ENCODE measurements at regions not wholly inside any gene's neighbourhood (a gene's known extent, or its start where the extent isn't known, plus 50 kb on each side); places are given as distances from the start of the nearest gene placed in this dataset.
"Not testable (repeated sequence)": the region's sequence is repeated elsewhere in the genome, so short reads cannot be mapped to it uniquely, and the experiment has no call there.

- no peak for DNase-seq
- intact Hi-C loops (cut with DNase I): no loop called here
- no peak for ATAC-seq (ENCODE audit: poor library complexity)
Measured at GRCh38 chr2:67777836-67778429, 284.9 kb downstream of the C1D start.

- intact Hi-C loops (cut with DNase I); DNase-seq; ATAC-seq (ENCODE audit: poor library complexity): not testable (repeated sequence)
Measured at GRCh38 chr2:67780841-67781240, 282.0 kb downstream of the C1D start.

GRCh38 chr2:67782443-67782842, 280.4 kb downstream of the C1D start:
- DNase-seq (no peak), ATAC-seq (ENCODE audit: poor library complexity) (peak; percentile 31)
- intact Hi-C loops (cut with DNase I): no loop called here

GRCh38 chr2:67783026-67783425, 279.8 kb downstream of the C1D start:
- no peak for ATAC-seq (ENCODE audit: poor library complexity)
- intact Hi-C loops (cut with DNase I): no loop called here
- DNase-seq: no peak

- ATAC-seq (ENCODE audit: poor library complexity): no peak
- intact Hi-C loops (cut with DNase I): no loop called here
- no peak for DNase-seq
Measured at GRCh38 chr2:67790622-67791021, 272.2 kb downstream of the C1D start.

- DNase-seq (no peak), ATAC-seq (ENCODE audit: poor library complexity) (no peak)
- intact Hi-C loops (cut with DNase I): no loop called here
Measured at GRCh38 chr2:67792191-67792590, 270.6 kb downstream of the C1D start.

- ATAC-seq (ENCODE audit: poor library complexity) (no peak), DNase-seq (no peak)
- intact Hi-C loops (cut with DNase I): no loop called here
Measured at GRCh38 chr2:67792681-67793091, 270.1 kb downstream of the C1D start.

GRCh38 chr2:67797801-67798540, 264.8 kb downstream of the C1D start:
- intact Hi-C loops (cut with DNase I): no loop called here
- DNase-seq (no peak), ATAC-seq (ENCODE audit: poor library complexity) (no peak)

- no peak for ATAC-seq (ENCODE audit: poor library complexity)
- DNase-seq: no peak
- intact Hi-C loops (cut with DNase I): no loop called here
Measured at GRCh38 chr2:67798541-67799160, 264.2 kb downstream of the C1D start.

- intact Hi-C loops (cut with DNase I): no loop called here
- ATAC-seq (ENCODE audit: poor library complexity): no peak
Measured at GRCh38 chr2:67799886-67800285, 262.9 kb downstream of the C1D start.

GRCh38 chr2:67802291-67802690, 260.5 kb downstream of the C1D start:
- DNase-seq (no peak), ATAC-seq (ENCODE audit: poor library complexity) (no peak)
- intact Hi-C loops (cut with DNase I): no loop called here

More at GRCh38 chr2:67799886-67800285, 262.9 kb downstream of the C1D start:
- no peak for DNase-seq

- intact Hi-C loops (cut with DNase I): no loop called here
- DNase-seq (no peak), ATAC-seq (ENCODE audit: poor library complexity) (no peak)
Measured at GRCh38 chr2:67802824-67803223, 260.0 kb downstream of the C1D start.

- ATAC-seq (ENCODE audit: poor library complexity): no peak
- DNase-seq: no peak
- intact Hi-C loops (cut with DNase I): no loop called here
Measured at GRCh38 chr2:67806816-67807215, 256.0 kb downstream of the C1D start.

GRCh38 chr2:67808112-67808511, 254.7 kb downstream of the C1D start:
- ATAC-seq (ENCODE audit: poor library complexity): no peak
- intact Hi-C loops (cut with DNase I): no loop called here
- DNase-seq: no peak

- no peak for ATAC-seq (ENCODE audit: poor library complexity)
- no peak for DNase-seq
- intact Hi-C loops (cut with DNase I): no loop called here
Measured at GRCh38 chr2:67812682-67813081, 250.1 kb downstream of the C1D start.

GRCh38 chr2:67823726-67824125, 239.1 kb downstream of the C1D start:
- no peak for DNase-seq
- ATAC-seq (ENCODE audit: poor library complexity): no peak
- intact Hi-C loops (cut with DNase I): no loop called here

GRCh38 chr2:67824186-67824585, 238.6 kb downstream of the C1D start:
- ATAC-seq (ENCODE audit: poor library complexity) (no peak), DNase-seq (no peak)
- intact Hi-C loops (cut with DNase I): no loop called here

GRCh38 chr2:67825476-67825875, 237.3 kb downstream of the C1D start:
- intact Hi-C loops (cut with DNase I): no loop called here
- ATAC-seq (ENCODE audit: poor library complexity) (no peak), DNase-seq (no peak)

- no peak for ATAC-seq (ENCODE audit: poor library complexity)
- intact Hi-C loops (cut with DNase I): no loop called here
Measured at GRCh38 chr2:67828066-67828465, 234.7 kb downstream of the C1D start.

GRCh38 chr2:67829470-67829869, 233.3 kb downstream of the C1D start:
- intact Hi-C loops (cut with DNase I): no loop called here
- ATAC-seq (ENCODE audit: poor library complexity): no peak
- DNase-seq: no peak

More at GRCh38 chr2:67828066-67828465, 234.7 kb downstream of the C1D start:
- no peak for DNase-seq
